Neural crest cell (in vitro differentiated cells): ENCODE measurements at regions not wholly inside any gene's neighbourhood (a gene's known extent, or its start where the extent isn't known, plus 50 kb on each side); places are given as distances from the start of the nearest gene placed in this dataset.

Source experiments
- DNase-seq: peaks from one replicate; pipeline ENCODE4 v3.0.0; 2021; ENCODE audit warnings: low read depth, mixed read lengths, low spot score
- H3K27ac Mint-ChIP-seq: one replicate; pipeline ENCODE4 v1.8.0; 2021; ENCODE audit warnings: mild to moderate bottlenecking, mixed read lengths; ENCODE audit not compliant: unreplicated experiment
- H3K27me3 Mint-ChIP-seq: 2 replicates; pipeline ENCODE4 v1.8.0; 2021; ENCODE audit warnings: low read depth, mild to moderate bottlenecking, mixed read lengths
- H3K36me3 Mint-ChIP-seq: 2 replicates; pipeline ENCODE4 v1.8.0; 2021; ENCODE audit warnings: low read depth, mild to moderate bottlenecking, mixed read lengths
- H3K4me1 Mint-ChIP-seq: 2 replicates; pipeline ENCODE4 v1.8.0; 2021; ENCODE audit warnings: mixed read lengths
- H3K4me3 Mint-ChIP-seq: one replicate; pipeline ENCODE4 v1.8.0; 2021; ENCODE audit warnings: mild to moderate bottlenecking, mixed read lengths
- H3K9me3 Mint-ChIP-seq: 2 replicates; pipeline ENCODE4 v1.8.0; 2021; ENCODE audit warnings: mixed read lengths
- TF ChIP-seq, protein P1 (sequence below): fragments of 200-600 bp; sonication (generic); conservative IDR thresholded peaks from 2 replicates; pipeline ENCODE4 v1.5.0; 2021; ENCODE audit warnings: antibody characterized with exemption, mild to moderate bottlenecking

DNA sequence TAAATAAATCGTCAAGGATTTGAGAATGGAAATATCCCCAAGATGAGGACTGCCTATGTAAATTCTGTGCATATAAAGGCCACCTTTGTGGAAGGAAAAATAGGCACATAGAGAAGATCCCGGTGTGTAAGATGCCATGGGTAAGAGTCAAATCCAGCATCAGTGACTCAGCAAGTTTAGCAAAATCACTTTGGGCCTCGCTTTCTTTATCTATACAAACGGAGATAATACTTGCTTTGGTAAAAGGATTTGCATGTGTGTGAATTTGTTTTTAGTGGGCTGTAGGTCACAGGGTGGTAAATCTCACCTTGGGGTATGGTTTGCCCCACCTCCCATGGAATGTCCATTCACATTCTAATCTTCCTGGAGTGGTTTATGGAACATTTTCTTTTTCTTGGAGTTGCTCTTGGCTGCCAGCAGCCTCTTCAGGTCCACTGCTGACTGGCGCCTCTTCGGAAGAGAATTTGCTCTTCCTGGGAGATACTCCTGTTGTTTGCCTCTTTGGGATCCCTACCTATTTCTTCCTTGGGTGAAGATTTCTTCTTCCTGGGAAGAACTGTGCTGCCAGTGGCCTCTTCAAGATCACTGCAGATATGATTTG lies 587.6 kb downstream of the CDH11 start:
- TF ChIP-seq, protein P1, sequence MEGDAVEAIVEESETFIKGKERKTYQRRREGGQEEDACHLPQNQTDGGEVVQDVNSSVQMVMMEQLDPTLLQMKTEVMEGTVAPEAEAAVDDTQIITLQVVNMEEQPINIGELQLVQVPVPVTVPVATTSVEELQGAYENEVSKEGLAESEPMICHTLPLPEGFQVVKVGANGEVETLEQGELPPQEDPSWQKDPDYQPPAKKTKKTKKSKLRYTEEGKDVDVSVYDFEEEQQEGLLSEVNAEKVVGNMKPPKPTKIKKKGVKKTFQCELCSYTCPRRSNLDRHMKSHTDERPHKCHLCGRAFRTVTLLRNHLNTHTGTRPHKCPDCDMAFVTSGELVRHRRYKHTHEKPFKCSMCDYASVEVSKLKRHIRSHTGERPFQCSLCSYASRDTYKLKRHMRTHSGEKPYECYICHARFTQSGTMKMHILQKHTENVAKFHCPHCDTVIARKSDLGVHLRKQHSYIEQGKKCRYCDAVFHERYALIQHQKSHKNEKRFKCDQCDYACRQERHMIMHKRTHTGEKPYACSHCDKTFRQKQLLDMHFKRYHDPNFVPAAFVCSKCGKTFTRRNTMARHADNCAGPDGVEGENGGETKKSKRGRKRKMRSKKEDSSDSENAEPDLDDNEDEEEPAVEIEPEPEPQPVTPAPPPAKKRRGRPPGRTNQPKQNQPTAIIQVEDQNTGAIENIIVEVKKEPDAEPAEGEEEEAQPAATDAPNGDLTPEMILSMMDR, result no peak
- Mint-ChIP-seq H3K27me3 (no peaks in the 10 kb centered on the region), H3K4me1 (peaks cover 19% of the 10 kb centered on the region), H3K27ac (no peak overlapping the region), H3K36me3 (no peaks in the 10 kb centered on the region), H3K4me3 (no peak overlapping the region), H3K9me3 (peaks cover 14% of the 10 kb centered on the region)
- DNase-seq, result no peak

DNA sequence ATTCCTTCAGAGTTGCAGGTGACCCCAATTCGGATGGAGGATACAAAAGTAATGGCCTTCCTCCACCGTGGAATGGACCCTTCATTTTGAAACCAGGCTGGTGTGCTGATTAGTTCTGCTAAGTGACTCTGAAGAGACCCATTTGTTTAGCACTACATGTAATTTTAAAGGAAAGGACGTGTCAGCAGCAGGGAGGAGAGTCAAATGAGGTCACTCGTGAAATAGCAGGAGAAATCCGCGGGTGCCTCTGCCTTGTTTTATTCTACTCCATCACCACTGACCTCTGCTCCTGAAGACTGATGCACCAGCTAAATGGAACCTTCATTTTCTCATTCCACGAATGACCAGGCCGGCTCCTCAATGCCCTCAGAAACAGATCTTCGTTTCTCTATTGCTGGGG lies 589.2 kb downstream of the CDH11 start:
- peaks cover 19% of the 10 kb centered on the region for H3K4me1 Mint-ChIP-seq
- H3K36me3 Mint-ChIP-seq, result no peaks in the 10 kb centered on the region
- no peak for DNase-seq
- TF ChIP-seq, protein P1, result no peak
- no peak overlapping the region for H3K27ac Mint-ChIP-seq
- no peaks in the 10 kb centered on the region for H3K27me3 Mint-ChIP-seq
- peaks cover 11% of the 10 kb centered on the region for H3K9me3 Mint-ChIP-seq
- no peak overlapping the region for H3K4me3 Mint-ChIP-seq

DNA sequence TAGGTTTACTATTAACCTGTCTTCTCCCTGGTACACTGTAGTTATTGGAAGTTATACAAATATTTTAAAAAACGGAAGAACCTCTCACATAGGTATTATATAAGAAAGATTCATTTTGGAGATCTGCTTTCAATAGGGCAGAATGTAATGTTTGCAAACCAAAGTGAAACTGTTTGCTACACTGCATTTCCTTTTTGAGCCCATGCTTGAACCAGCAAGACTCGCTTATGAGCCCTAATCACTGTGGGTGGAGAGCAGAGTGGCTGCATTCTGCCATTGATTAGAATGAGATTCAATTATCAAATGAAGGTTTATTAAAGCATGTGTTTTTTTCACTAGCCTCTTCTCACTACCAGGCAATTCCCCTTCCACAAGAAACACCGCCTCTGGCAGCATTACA lies 589.7 kb downstream of the CDH11 start:
- no peak overlapping the region for H3K27ac Mint-ChIP-seq
- TF ChIP-seq, protein P1, result no peak
- H3K4me3 Mint-ChIP-seq, result no peak overlapping the region
- no peaks in the 10 kb centered on the region for H3K36me3 Mint-ChIP-seq
- H3K9me3 Mint-ChIP-seq, result peaks cover 11% of the 10 kb centered on the region
- peaks cover 19% of the 10 kb centered on the region for H3K4me1 Mint-ChIP-seq
- no peaks in the 10 kb centered on the region for H3K27me3 Mint-ChIP-seq
- no peak for DNase-seq

DNA sequence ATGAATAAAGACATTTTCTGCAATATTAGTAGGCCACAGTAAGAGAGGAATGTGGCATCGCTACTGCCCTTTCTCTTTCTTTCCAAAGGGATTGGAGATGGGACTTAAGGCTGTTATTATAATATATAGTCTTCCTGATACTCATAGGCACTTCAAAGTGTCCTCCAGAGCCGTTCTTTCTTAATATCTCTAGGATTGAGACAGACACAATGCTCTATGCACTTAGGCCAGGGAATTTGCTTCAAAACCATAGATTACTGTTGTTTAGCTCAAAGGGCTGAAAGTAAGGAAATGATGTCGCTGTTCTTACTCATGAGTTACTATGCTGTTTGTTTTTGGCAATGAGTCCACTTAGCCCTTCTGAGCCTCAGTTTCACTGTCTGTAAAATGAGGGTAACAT lies 590.5 kb downstream of the CDH11 start:
- no peak for DNase-seq
- Mint-ChIP-seq H3K9me3 (peaks cover 11% of the 10 kb centered on the region), H3K36me3 (no peaks in the 10 kb centered on the region), H3K27me3 (no peaks in the 10 kb centered on the region), H3K27ac (no peak overlapping the region), H3K4me3 (no peak overlapping the region), H3K4me1 (peaks cover 19% of the 10 kb centered on the region)
- TF ChIP-seq, protein P1, result no peak

DNA sequence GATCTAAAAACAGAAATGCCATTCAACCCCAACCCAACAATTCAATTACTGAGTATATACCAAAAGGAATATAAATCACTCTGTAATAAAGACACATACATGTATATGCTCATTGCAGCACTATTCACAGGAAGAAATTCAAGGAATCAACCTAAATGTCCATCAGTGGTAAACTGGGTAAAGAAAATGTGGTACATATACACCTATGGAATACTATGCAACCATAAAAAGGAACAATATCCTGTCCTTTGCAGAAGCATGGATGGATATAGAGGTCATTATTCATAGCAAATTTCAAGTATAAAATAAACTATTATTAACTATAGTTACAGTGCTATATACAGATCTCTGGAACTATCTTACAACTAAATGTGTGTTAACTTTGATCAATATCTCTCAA lies 599.3 kb downstream of the CDH11 start:
- H3K27ac Mint-ChIP-seq, result no peak overlapping the region
- DNase-seq, result no peak
- H3K27me3 Mint-ChIP-seq, result no peaks in the 10 kb centered on the region
- no peak overlapping the region for H3K4me3 Mint-ChIP-seq
- no peaks in the 10 kb centered on the region for H3K36me3 Mint-ChIP-seq
- TF ChIP-seq, protein P1, result no peak
- no peaks in the 10 kb centered on the region for H3K4me1 Mint-ChIP-seq
- peaks cover 2% of the 10 kb centered on the region for H3K9me3 Mint-ChIP-seq
